Kidney epithelial cell (primary cell): ENCODE measurements at regions not wholly inside any gene's neighbourhood (a gene's known extent, or its start where the extent isn't known, plus 50 kb on each side); places are given as distances from the start of the nearest gene placed in this dataset.
"Not testable (repeated sequence)": the region's sequence is repeated elsewhere in the genome, so short reads cannot be mapped to it uniquely, and the experiment has no call there.

Experiments
- DNase-seq: peaks from one replicate; pipeline ENCODE4 v3.0.0-alpha.2; 2010; ENCODE audit warnings: low read depth
- H3K27me3 ChIP-seq: 2 replicates; pipeline ENCODE4 v1.6.0; 2011; ENCODE audit warnings: low read length; ENCODE audit not compliant: control insufficient read depth, insufficient read depth
- H3K36me3 ChIP-seq: 2 replicates; pipeline ENCODE4 v1.5.1; 2011; ENCODE audit warnings: low read length; ENCODE audit not compliant: control insufficient read depth, insufficient read depth
- H3K4me3 ChIP-seq: 2 replicates; pipeline ENCODE4 v1.5.1; 2011; ENCODE audit warnings: low read depth, mild to moderate bottlenecking, control low read depth, low read length
- CTCF ChIP-seq: IDR thresholded peaks from 2 replicates; pipeline ENCODE4 v1.5.1; 2011; ENCODE audit warnings: mild to moderate bottlenecking, moderate library complexity, low read length, control low read depth, inconsistent platforms; ENCODE audit not compliant: insufficient read depth, poor library complexity, severe bottlenecking

GRCh38 chr5:42131081-42131480 lies 206.0 kb downstream of the FBXO4 start:
- TF ChIP-seq CTCF = no peak

GRCh38 chr5:42143361-42143760 lies 218.3 kb downstream of the FBXO4 start:
- TF ChIP-seq CTCF = no peak
- H3K4me3 ChIP-seq = no peak overlapping the region
- H3K27me3 ChIP-seq = no peaks in the 10 kb centered on the region
- no peaks in the 10 kb centered on the region for H3K36me3 ChIP-seq
- no peak for DNase-seq

More at GRCh38 chr5:42131081-42131480, 206.0 kb downstream of the FBXO4 start:
- no peak for DNase-seq
- Histone ChIP-seq H3K36me3 (no peaks in the 10 kb centered on the region), H3K27me3 (no peaks in the 10 kb centered on the region), H3K4me3 (no peak overlapping the region)

GRCh38 chr5:42148813-42149212 lies 223.7 kb downstream of the FBXO4 start:
- no peak for DNase-seq
- Histone ChIP-seq H3K27me3 (no peaks in the 10 kb centered on the region), H3K36me3 (no peaks in the 10 kb centered on the region), H3K4me3 (no peak overlapping the region)
- no peak for TF ChIP-seq CTCF

- no peak for DNase-seq
- no peaks in the 10 kb centered on the region for H3K27me3 ChIP-seq
- no peak overlapping the region for H3K4me3 ChIP-seq
- no peaks in the 10 kb centered on the region for H3K36me3 ChIP-seq
- no peak for TF ChIP-seq CTCF
Observed at GRCh38 chr5:42157215-42157614, 232.1 kb downstream of the FBXO4 start.

- Histone ChIP-seq H3K36me3 (no peaks in the 10 kb centered on the region), H3K27me3 (no peaks in the 10 kb centered on the region), H3K4me3 (no peak overlapping the region)
- TF ChIP-seq CTCF = no peak
- no peak for DNase-seq
Observed at GRCh38 chr5:42163083-42163482, 238.0 kb downstream of the FBXO4 start.

- Histone ChIP-seq H3K36me3 (no peaks in the 10 kb centered on the region), H3K4me3 (no peak overlapping the region), H3K27me3 (no peaks in the 10 kb centered on the region)
- no peak for DNase-seq
- TF ChIP-seq CTCF = no peak
Observed at GRCh38 chr5:42168091-42168670, 243.1 kb downstream of the FBXO4 start.

- H3K4me3 ChIP-seq, DNase-seq, H3K27me3 ChIP-seq, H3K36me3 ChIP-seq: not testable (repeated sequence)
Observed at GRCh38 chr5:42176118-42176517, 247.1 kb upstream of the GHR start.

GRCh38 chr5:42179843-42180242 lies 243.4 kb upstream of the GHR start:
- not testable (repeated sequence) for H3K27me3 ChIP-seq, H3K36me3 ChIP-seq, H3K4me3 ChIP-seq, DNase-seq
